Activated CD8-positive, alpha-beta T cell treated with anti-CD3 and anti-CD28 coated beads, Interleukin-2, amount 10 ng/mL, durations not matched to agents 7 days and 5 days (primary cell): ENCODE measurements at regions not wholly inside any gene's neighbourhood (a gene's known extent, or its start where the extent isn't known, plus 50 kb on each side); places are given as distances from the start of the nearest gene placed in this dataset.

ENCODE experiments used
- ATAC-seq: fragments of 150-1000 bp; cut with Tn5 transposase; one replicate; pipeline ENCODE4 v1.10.0; 2021; ENCODE audit warnings: moderate library complexity
- CTCF ChIA-PET: fragments of 350-600 bp; sonication (Branson Sonifier 250); formaldehyde crosslinking; loops from one replicate; lab custom pipeline; 2021; ENCODE audit warnings: antibody characterized with exemption; lab: Charles Lee
- POLR2A ChIA-PET: fragments of 350-600 bp; sonication (Branson Sonifier 250); formaldehyde crosslinking; loops from one replicate; lab custom pipeline; 2021; ENCODE audit warnings: antibody characterized with exemption; lab: Charles Lee
- DNase-seq: peaks from one replicate; pipeline ENCODE4 v3.0.0-alpha.2; 2020
- H3K27ac Mint-ChIP-seq: one replicate; pipeline ENCODE4 v1.8.0; 2021; ENCODE audit warnings: mild to moderate bottlenecking, mixed read lengths
- H3K27me3 Mint-ChIP-seq: one replicate; pipeline ENCODE4 v1.8.0; 2021; ENCODE audit warnings: low read depth, mixed read lengths
- H3K36me3 Mint-ChIP-seq: one replicate; pipeline ENCODE4 v1.8.0; 2021; ENCODE audit warnings: low read depth, mixed read lengths
- H3K4me1 Mint-ChIP-seq: one replicate; pipeline ENCODE4 v1.8.0; 2021; ENCODE audit warnings: low read depth, mixed read lengths
- H3K4me3 Mint-ChIP-seq: one replicate; pipeline ENCODE4 v1.8.0; 2021; ENCODE audit warnings: mild to moderate bottlenecking, mixed read lengths
- H3K9me3 Mint-ChIP-seq: one replicate; pipeline ENCODE4 v1.8.0; 2022; ENCODE audit warnings: mixed read lengths; ENCODE audit not compliant: insufficient read depth

DNA sequence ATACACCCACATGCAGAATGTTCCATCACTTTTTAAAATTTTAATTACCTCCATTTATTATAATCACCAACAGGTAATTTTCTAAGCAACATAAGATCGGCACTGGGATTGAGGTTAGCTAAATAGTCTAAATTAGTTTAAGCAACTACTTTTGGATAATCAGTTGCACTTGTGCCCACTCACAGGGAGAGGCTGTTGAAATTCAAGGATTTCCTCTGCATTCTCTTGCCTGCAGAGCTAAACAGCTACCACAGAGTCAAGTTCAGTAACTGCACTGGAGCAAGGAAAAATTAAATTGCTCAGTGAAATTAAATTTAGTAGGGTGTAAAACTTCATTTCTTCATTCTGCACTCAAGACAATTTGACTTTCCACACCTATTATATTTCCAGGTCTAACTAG, 120.7 kb upstream of the CCDC28A start:
- Mint-ChIP-seq H3K4me3 (no peak overlapping the region), H3K36me3 (no peaks in the 10 kb centered on the region), H3K27ac (no peak overlapping the region), H3K27me3 (peaks cover 13% of the 10 kb centered on the region), H3K9me3 (no peaks in the 10 kb centered on the region), H3K4me1 (peaks cover 4% of the 10 kb centered on the region)
- ChIA-PET CTCF (no interaction called here), POLR2A (no interaction called here)
- ATAC-seq (no peak), DNase-seq (no peak)

DNA sequence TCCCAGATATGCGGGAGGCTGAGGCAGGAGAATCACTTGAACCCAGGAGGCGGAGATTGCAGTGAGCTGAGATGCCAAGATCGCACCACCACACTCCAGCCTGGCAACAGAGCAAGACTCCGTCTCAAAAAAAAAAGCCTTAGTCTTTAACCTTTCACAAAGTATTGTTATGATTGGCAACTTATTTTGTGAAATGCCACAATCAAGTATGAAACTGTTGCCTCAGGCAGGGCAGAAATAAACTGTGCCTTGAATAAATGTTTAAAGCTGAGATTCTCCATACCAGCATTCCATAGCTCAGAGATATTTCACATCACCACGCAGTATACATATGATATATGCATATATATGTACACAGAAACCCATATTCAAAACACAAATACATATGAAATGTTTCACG, 120.1 kb upstream of the CCDC28A start:
- no peak for DNase-seq
- ChIA-PET CTCF (no interaction called here), POLR2A (no interaction called here)
- Mint-ChIP-seq H3K4me1 (peaks cover 4% of the 10 kb centered on the region), H3K9me3 (no peaks in the 10 kb centered on the region), H3K27ac (no peak overlapping the region), H3K4me3 (no peak overlapping the region), H3K27me3 (peaks cover 13% of the 10 kb centered on the region), H3K36me3 (no peaks in the 10 kb centered on the region)
- no peak for ATAC-seq

DNA sequence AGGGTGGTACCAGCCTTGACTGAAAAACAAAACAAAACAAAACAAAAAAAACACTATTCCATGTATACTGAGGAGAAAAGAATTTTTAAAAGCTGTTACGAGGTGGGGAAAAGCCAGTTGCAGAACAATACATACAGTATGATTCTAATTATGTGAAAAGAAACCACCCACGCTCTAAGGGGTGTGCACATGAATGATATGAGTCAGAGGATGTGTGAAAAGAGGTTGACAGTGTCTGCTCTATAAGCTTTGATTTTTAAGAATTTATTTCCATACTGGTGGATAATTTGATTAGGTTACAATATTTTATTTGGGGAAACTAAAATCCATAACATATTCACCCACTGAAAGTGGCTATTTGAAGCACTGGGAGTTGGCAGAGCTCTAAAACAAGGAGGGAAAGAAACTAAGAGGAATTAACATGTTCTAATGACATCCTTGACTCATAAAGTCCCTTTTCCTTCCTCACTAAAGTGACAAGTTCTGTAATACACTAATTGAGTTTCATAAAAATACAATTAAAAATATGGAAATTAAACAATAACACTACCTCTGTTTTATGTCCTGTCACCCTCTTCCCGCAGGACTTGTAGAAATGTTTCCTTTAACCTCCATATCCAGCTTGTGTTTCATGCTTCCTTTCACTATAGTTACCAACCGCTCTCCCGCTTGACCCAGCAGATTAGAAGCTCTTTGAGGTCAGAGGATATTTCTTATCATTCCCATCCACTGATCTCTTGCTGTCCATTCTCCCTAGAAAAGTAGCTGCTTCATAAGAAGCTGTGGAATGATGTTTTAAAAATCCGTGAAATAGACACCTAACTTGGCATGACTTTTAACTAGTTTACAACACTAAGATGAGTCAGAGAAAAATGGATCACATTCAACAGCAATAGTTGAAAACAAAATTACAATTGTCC, 118.6 kb upstream of the CCDC28A start:
- ChIA-PET POLR2A (no interaction called here), CTCF (interaction anchor here (0.6 to 1.2 kb wide), 4 partner anchors 9 to 117 kb away, joined by 3 to 4 read pairs (median 3); no protein-coding TSS in a partner anchor)
- Mint-ChIP-seq H3K9me3 (no peaks in the 10 kb centered on the region), H3K27me3 (peaks cover 13% of the 10 kb centered on the region), H3K4me3 (no peak overlapping the region), H3K4me1 (peaks cover 4% of the 10 kb centered on the region), H3K36me3 (no peaks in the 10 kb centered on the region), H3K27ac (no peak overlapping the region)
- DNase-seq (no peak), ATAC-seq (no peak)

DNA sequence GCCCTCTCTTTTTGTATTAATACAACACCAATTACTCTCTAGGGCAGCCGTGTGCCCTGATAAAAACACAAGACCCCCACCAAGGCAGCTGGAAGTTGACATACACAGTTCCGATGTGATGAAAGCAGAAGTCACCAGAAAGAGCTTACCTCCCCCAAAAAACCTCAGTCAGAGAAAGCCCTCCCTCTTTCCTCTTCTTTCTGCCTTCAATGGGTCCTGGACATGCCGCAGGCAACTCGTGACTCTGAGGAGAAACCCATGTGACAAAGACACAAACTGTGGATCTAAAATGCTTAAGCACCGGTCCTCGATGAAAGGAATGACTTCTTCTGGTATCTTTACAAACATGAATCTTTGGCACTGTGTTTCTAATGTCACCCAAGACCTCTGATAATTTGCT, 117.7 kb upstream of the CCDC28A start:
- no peak overlapping the region for H3K4me3 Mint-ChIP-seq

DNA sequence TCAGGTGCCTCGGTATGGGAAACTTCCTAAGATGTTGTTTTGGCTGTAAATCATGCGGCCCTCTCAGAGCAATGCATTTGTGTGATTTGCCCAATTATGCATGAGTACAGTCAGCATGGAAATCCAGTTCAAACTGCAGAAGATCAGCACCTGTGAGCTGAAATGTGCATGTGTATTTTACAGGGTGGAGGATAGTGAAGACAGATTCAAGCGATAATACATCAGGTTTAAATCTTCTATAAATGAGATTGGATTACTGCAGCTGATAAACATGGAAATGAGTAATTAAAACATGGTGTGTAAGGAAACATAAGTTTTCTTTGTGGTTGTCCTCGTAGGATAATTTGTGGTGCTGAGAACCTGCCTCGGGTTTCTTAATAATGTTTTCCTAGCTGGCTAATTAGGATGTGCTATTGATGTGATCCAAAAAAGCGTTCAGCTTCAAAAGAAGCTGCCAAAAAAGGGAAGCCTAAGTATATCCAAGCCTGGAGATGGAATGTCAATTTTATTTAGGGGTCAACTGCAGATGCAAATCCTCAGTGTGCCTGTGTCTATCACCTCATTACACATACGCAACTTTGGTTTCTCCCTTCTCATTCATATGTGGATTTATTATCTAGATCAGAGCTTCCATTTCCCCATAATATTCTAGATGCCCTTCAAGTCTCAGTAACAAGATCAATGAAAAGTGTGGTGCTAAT, 117.1 kb upstream of the CCDC28A start:
- ChIA-PET CTCF (no interaction called here), POLR2A (no interaction called here)
- Mint-ChIP-seq H3K9me3 (no peaks in the 10 kb centered on the region), H3K4me1 (peaks cover 4% of the 10 kb centered on the region), H3K36me3 (no peaks in the 10 kb centered on the region), H3K4me3 (no peak overlapping the region), H3K27me3 (peaks cover 13% of the 10 kb centered on the region), H3K27ac (no peak overlapping the region)
- no peak for ATAC-seq
- DNase-seq = no peak

More for the DNA sequence above, 117.7 kb upstream of the CCDC28A start:
- H3K27me3 Mint-ChIP-seq = peaks cover 13% of the 10 kb centered on the region
- no peaks in the 10 kb centered on the region for H3K9me3 Mint-ChIP-seq
- ChIA-PET CTCF (interaction anchor here (1.2 kb wide), 1 partner anchor 85 kb away, joined by 3 read pairs; no protein-coding TSS in a partner anchor), POLR2A (no interaction called here)
- H3K27ac Mint-ChIP-seq = no peak overlapping the region
- H3K36me3 Mint-ChIP-seq = no peaks in the 10 kb centered on the region
- H3K4me1 Mint-ChIP-seq = peaks cover 4% of the 10 kb centered on the region
- ATAC-seq = no peak
- DNase-seq = no peak

DNA sequence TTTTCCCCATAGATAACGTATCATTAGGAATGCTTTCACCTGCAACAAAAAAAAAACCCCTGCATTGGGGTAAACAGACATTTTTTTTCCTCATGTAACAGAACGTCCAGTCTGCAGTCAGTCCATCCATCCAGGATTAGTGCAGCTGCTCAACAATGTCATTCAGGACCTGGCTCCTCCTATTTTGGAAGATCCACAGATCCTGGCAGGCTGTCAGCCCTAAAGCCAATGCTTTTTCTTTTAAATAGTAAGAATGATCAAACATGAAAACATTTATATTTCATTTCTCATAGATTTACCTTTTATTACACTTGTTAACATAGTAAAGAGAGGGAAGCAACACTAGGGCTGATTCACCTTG, 116.5 kb upstream of the CCDC28A start:
- H3K4me1 Mint-ChIP-seq = peaks cover 4% of the 10 kb centered on the region
- POLR2A ChIA-PET = no interaction called here
- H3K27ac Mint-ChIP-seq = no peak overlapping the region
- CTCF ChIA-PET = no interaction called here
- ATAC-seq (no peak), DNase-seq (no peak)
- H3K36me3 Mint-ChIP-seq = no peaks in the 10 kb centered on the region
- no peaks in the 10 kb centered on the region for H3K9me3 Mint-ChIP-seq
- peaks cover 13% of the 10 kb centered on the region for H3K27me3 Mint-ChIP-seq
- H3K4me3 Mint-ChIP-seq = no peak overlapping the region

DNA sequence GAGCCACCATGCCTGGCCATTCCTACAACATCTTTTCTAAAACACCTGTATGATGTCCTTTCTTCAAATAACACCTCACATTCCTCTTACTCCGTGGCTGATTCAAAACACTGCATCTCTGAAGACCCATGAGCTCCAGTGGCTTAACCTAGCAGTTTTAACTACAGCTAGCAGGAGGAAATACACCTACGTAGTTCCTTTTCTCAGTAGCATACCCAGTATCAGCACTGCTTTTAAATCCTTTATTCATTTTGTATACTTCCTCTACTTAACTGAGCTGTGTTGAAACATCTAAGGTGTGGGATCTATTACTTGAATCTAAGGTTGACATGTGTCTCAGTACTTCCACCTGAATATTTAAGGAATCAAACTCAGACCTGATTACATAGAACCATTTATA, 113.6 kb upstream of the CCDC28A start:
- no peak overlapping the region for H3K27ac Mint-ChIP-seq
- H3K27me3 Mint-ChIP-seq = peaks cover 10% of the 10 kb centered on the region
- no peaks in the 10 kb centered on the region for H3K36me3 Mint-ChIP-seq
- CTCF ChIA-PET = no interaction called here
- H3K4me1 Mint-ChIP-seq = no peaks in the 10 kb centered on the region
- no peaks in the 10 kb centered on the region for H3K9me3 Mint-ChIP-seq
- ATAC-seq (no peak), DNase-seq (no peak)
- POLR2A ChIA-PET = no interaction called here
- no peak overlapping the region for H3K4me3 Mint-ChIP-seq

DNA sequence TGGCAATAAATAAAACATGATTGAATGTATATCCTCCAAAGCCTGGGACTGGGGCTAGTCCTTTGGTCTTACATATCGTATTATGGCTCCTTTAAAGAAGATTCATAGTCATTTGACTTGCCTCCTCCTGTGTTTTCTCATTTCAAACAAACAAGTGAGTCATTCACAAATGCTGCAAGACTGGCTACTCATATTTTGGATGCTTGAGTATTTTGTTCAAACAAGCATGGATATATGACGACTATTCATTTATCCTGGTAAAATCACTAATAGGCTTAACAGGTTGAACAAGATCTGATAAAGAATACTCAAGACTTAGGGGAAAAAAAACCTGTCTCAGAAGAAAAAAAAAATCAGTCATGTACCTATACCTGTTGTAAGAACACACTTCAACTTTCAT, 111.1 kb upstream of the CCDC28A start:
- DNase-seq (no peak), ATAC-seq (no peak)
- Mint-ChIP-seq H3K4me3 (no peak overlapping the region), H3K36me3 (no peaks in the 10 kb centered on the region), H3K27me3 (no peaks in the 10 kb centered on the region), H3K4me1 (no peaks in the 10 kb centered on the region), H3K9me3 (no peaks in the 10 kb centered on the region), H3K27ac (no peak overlapping the region)
- POLR2A ChIA-PET = no interaction called here
- CTCF ChIA-PET = no interaction called here

DNA sequence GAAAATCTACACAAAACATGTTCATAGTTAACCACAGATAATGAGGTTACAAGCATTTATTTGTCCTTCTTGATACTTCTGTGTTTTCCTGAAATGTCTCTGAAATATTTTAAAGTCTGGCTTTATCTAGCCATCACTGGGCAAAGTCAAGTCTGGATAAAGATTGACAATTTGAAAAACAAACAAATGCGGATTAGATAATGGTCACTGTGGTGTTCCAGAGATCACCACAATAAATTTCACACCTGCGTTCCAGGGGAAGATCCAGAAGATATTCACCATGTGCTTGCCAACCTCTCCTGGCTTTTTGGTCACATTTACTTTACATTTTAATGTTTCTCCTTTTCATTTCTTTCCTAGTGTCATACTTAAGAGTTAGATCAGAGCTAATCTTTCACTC, 109.7 kb upstream of the CCDC28A start:
- H3K4me1 Mint-ChIP-seq = no peaks in the 10 kb centered on the region
- H3K4me3 Mint-ChIP-seq = no peak overlapping the region
- ATAC-seq (no peak), DNase-seq (no peak)
- no peak overlapping the region for H3K27ac Mint-ChIP-seq
- H3K36me3 Mint-ChIP-seq = no peaks in the 10 kb centered on the region
- H3K9me3 Mint-ChIP-seq = no peaks in the 10 kb centered on the region
- POLR2A ChIA-PET = no interaction called here
- no peaks in the 10 kb centered on the region for H3K27me3 Mint-ChIP-seq
- CTCF ChIA-PET = interaction anchor here (1.6 kb wide), 1 partner anchor 9 kb away, joined by 4 read pairs; no protein-coding TSS in a partner anchor

DNA sequence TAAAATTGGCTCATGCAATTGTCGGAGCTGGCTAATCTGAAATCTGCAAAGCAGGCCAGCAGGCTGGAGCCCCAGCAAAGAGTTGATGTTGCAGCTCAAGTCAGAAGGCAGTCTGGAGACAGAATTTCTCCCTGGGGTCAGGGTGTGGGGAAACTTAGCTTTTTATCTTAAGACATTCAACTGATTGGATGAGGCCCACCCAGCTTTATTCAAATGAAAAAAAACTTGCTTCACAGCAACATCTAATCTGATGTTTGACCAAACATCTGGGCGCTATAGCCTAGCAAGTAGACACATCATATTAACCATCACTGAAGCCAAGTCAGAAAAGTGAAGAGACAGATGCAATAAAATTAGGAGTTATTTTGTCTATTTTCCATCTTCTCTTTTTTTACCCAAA, 108.8 kb upstream of the CCDC28A start:
- ATAC-seq (no peak), DNase-seq (no peak)
- H3K4me1 Mint-ChIP-seq = no peaks in the 10 kb centered on the region
- H3K27ac Mint-ChIP-seq = no peak overlapping the region
- POLR2A ChIA-PET = no interaction called here
- no peaks in the 10 kb centered on the region for H3K27me3 Mint-ChIP-seq
- CTCF ChIA-PET = interaction anchor here (1.6 kb wide), 1 partner anchor 10 kb away, joined by 4 read pairs; no protein-coding TSS in a partner anchor
- H3K9me3 Mint-ChIP-seq = no peaks in the 10 kb centered on the region
- no peak overlapping the region for H3K4me3 Mint-ChIP-seq
- no peaks in the 10 kb centered on the region for H3K36me3 Mint-ChIP-seq

DNA sequence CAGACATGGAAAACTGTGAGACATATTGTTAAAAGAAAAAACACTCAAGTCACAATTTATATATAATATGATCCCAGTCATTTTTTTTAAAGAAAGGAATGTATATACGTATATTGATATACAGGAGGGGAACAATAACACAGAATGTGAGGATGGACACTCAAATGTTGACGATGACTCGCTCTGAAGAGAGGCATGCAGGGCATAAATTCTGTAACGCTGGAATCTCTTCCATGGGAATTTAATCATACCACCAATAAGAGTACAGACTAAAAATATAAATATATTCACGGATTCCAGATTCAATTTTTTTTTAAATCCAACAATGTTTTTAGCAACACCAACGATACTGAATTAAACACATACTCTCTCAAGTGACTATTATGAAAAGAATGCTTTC, 106.9 kb upstream of the CCDC28A start:
- peaks cover under 1% of the 10 kb centered on the region for H3K27me3 Mint-ChIP-seq
- H3K36me3 Mint-ChIP-seq = no peaks in the 10 kb centered on the region
- no peaks in the 10 kb centered on the region for H3K4me1 Mint-ChIP-seq
- H3K27ac Mint-ChIP-seq = no peak overlapping the region
- CTCF ChIA-PET = no interaction called here
- no peaks in the 10 kb centered on the region for H3K9me3 Mint-ChIP-seq
- H3K4me3 Mint-ChIP-seq = no peak overlapping the region
- ATAC-seq = no peak
- DNase-seq = no peak
- POLR2A ChIA-PET = no interaction called here

DNA sequence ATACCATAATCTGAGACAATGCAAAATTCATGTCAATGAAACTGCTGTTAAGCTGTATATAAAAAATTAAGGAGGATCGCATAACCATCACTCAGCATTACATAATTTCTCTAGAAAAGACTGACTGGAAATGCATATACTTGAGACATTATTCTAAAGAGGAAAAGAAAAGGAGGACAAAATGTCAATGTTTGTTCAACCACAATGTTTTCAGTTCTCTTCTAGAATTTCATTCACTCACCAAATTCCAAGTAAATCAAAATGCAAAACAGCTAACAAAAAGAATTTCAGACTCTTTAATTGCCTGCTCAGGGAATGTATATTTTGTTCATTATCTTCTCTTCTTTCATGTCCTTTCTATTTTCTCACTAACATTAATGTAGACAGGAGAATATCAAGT, 106.2 kb upstream of the CCDC28A start:
- CTCF ChIA-PET = no interaction called here
- Mint-ChIP-seq H3K4me3 (no peak overlapping the region), H3K4me1 (no peaks in the 10 kb centered on the region), H3K27ac (no peak overlapping the region), H3K36me3 (no peaks in the 10 kb centered on the region), H3K27me3 (peaks cover 3% of the 10 kb centered on the region), H3K9me3 (no peaks in the 10 kb centered on the region)
- no peak for ATAC-seq
- no peak for DNase-seq
- POLR2A ChIA-PET = no interaction called here
